ENCODE measurements at regions not wholly inside any gene's neighbourhood (a gene's known extent, or its start where the extent isn't known, plus 50 kb on each side); places are given as distances from the start of the nearest gene placed in this dataset.

- POLR2A ChIA-PET = no interaction called here
- peaks cover 20% of the 10 kb centered on the region for H3K4me1 ChIP-seq
- no peaks in the 10 kb centered on the region for H3K27me3 ChIP-seq (replicated peaks; ENCODE audit: control insufficient read depth, insufficient read depth, low read length)
- no TSS peak for BruUV-seq (replicated peaks)
- intact Hi-C loops (cut with micrococcal nuclease; ENCODE audit: unreplicated experiment) = no loop called here
- Mint-ChIP-seq H3K9me3 (ENCODE audit: unreplicated experiment) (no peaks in the 10 kb centered on the region), H3K27me3 (ENCODE audit: insufficient read depth, unreplicated experiment) (no peaks in the 10 kb centered on the region), H3K4me3 (ENCODE audit: unreplicated experiment) (no peak overlapping the region), H3K27ac (ENCODE audit: unreplicated experiment) (no peak overlapping the region), H3K4me1 (ENCODE audit: low read depth, unreplicated experiment) (peaks cover 10% of the 10 kb centered on the region), H3K36me3 (ENCODE audit: insufficient read depth, unreplicated experiment) (no peaks in the 10 kb centered on the region)
- peaks cover 8% of the 10 kb centered on the region for H3K9me3 ChIP-seq
- H3K4me3 ChIP-seq (ENCODE audit: low read depth, low read length) = no peak overlapping the region
- TF ChIP-seq CTCF (IDR thresholded peaks at IDR 0.05; ENCODE audit: insufficient read depth in 1 of 2, low read depth in 1 of 2, low read length in 1 of 2, severe bottlenecking in 1 of 2, unreplicated experiment in 1 of 2) = no peak
- no peaks in the 10 kb centered on the region for H3K36me3 ChIP-seq (ENCODE audit: control insufficient read depth, insufficient read depth, low read length)
- no peak for DNase-seq
- CTCF ChIA-PET = no interaction called here
Observed at GRCh38 chr12:124663206-124663605, 95.8 kb upstream of the NCOR2 start.

- Mint-ChIP-seq H3K27ac (ENCODE audit: unreplicated experiment) (no peak overlapping the region), H3K9me3 (ENCODE audit: unreplicated experiment) (no peaks in the 10 kb centered on the region), H3K27me3 (ENCODE audit: insufficient read depth, unreplicated experiment) (no peaks in the 10 kb centered on the region), H3K36me3 (ENCODE audit: insufficient read depth, unreplicated experiment) (no peaks in the 10 kb centered on the region), H3K4me1 (ENCODE audit: low read depth, unreplicated experiment) (peaks cover 10% of the 10 kb centered on the region), H3K4me3 (ENCODE audit: unreplicated experiment) (no peak overlapping the region)
- no peaks in the 10 kb centered on the region for H3K36me3 ChIP-seq (ENCODE audit: control insufficient read depth, insufficient read depth, low read length)
- no peaks in the 10 kb centered on the region for H3K27me3 ChIP-seq (replicated peaks; ENCODE audit: control insufficient read depth, insufficient read depth, low read length)
- peaks cover under 1% of the 10 kb centered on the region for H3K9me3 ChIP-seq
- peaks cover 13% of the 10 kb centered on the region for H3K4me1 ChIP-seq
- BruUV-seq (replicated peaks) = no TSS peak
- ChIA-PET CTCF (no interaction called here), POLR2A (no interaction called here)
- no peak for DNase-seq
- TF ChIP-seq CTCF (IDR thresholded peaks at IDR 0.05; ENCODE audit: insufficient read depth in 1 of 2, low read depth in 1 of 2, low read length in 1 of 2, severe bottlenecking in 1 of 2, unreplicated experiment in 1 of 2) = no peak
- no peak overlapping the region for H3K4me3 ChIP-seq (ENCODE audit: low read depth, low read length)
- intact Hi-C loops (cut with micrococcal nuclease; ENCODE audit: unreplicated experiment) = no loop called here
Observed at GRCh38 chr12:124661341-124661740, 93.9 kb upstream of the NCOR2 start.

GRCh38 chr12:124660851-124661250 is 93.4 kb upstream of the NCOR2 start:
- Histone ChIP-seq H3K4me1 (peaks cover 10% of the 10 kb centered on the region), H3K9me3 (no peaks in the 10 kb centered on the region), H3K27me3 (replicated peaks; ENCODE audit: control insufficient read depth, insufficient read depth, low read length) (no peaks in the 10 kb centered on the region), H3K36me3 (ENCODE audit: control insufficient read depth, insufficient read depth, low read length) (no peaks in the 10 kb centered on the region), H3K4me3 (ENCODE audit: low read depth, low read length) (no peak overlapping the region)
- Mint-ChIP-seq H3K36me3 (ENCODE audit: insufficient read depth, unreplicated experiment) (no peaks in the 10 kb centered on the region), H3K27me3 (ENCODE audit: insufficient read depth, unreplicated experiment) (no peaks in the 10 kb centered on the region), H3K27ac (ENCODE audit: unreplicated experiment) (no peak overlapping the region), H3K9me3 (ENCODE audit: unreplicated experiment) (no peaks in the 10 kb centered on the region), H3K4me1 (ENCODE audit: low read depth, unreplicated experiment) (peaks cover 10% of the 10 kb centered on the region), H3K4me3 (ENCODE audit: unreplicated experiment) (no peak overlapping the region)
- no peak for TF ChIP-seq CTCF (IDR thresholded peaks at IDR 0.05; ENCODE audit: insufficient read depth in 1 of 2, low read depth in 1 of 2, low read length in 1 of 2, severe bottlenecking in 1 of 2, unreplicated experiment in 1 of 2)
- intact Hi-C loops (cut with micrococcal nuclease; ENCODE audit: unreplicated experiment) = no loop called here
- ChIA-PET CTCF (no interaction called here), POLR2A (no interaction called here)
- no TSS peak for BruUV-seq (replicated peaks)
- DNase-seq = no peak
